GM19239 (cell line): ENCODE measurements at regions not wholly inside any gene's neighbourhood (a gene's known extent, or its start where the extent isn't known, plus 50 kb on each side); places are given as distances from the start of the nearest gene placed in this dataset.
"Not testable (repeated sequence)": the region's sequence is repeated elsewhere in the genome, so short reads cannot be mapped to it uniquely, and the experiment has no call there.

ENCODE experiments used
- DNase-seq: peaks from one replicate; pipeline ENCODE4 v3.0.0; 2011; ENCODE audit warnings: low spot score; ENCODE audit not compliant: insufficient read length
- FAIRE-seq: peaks from 2 replicates; lab custom pipeline; 2011; peaks lifted over from hg19 to GRCh38; lab: Jason Lieb, UNC

DNA sequence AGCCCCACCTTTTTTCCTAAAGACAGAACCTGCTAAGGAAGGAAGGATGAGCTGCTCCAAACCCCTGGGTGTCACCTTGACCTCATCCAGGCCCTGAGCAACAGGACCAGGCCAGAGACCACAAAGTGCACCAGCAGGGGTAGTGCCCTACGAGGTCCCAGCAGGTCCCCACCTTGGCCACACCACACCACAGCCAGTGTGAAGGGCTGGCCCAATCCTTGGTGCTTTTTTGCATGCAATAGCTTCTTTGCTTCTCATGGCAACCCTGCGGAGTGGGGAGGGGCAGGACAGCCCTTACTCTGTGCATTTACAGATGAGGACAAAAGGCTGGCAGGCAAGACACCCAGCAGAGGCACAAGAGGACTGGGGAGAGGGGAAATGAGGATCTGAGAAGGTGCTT is 352.6 kb downstream of the BCL11B start:
- no peak for FAIRE-seq
- no peak for DNase-seq

DNA sequence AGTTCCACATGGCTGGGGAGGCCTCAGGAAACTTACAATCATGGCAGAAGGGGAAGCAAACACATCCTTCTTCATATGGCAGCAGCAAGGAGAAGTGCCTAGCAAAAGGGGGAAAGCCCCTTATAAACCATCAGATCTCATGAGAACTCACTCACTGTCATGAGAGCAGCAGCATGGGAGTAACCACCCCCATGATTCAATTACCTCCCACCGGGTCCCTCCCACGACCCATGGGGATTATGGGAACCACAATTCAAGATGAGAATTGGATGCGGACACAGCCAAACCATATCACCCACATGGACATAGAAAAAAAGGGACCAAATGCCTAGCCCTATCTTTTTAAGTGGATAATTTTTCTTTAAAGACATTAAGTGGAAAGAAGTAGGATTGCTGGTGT is 350.7 kb downstream of the BCL11B start:
- DNase-seq, FAIRE-seq: not testable (repeated sequence)

DNA sequence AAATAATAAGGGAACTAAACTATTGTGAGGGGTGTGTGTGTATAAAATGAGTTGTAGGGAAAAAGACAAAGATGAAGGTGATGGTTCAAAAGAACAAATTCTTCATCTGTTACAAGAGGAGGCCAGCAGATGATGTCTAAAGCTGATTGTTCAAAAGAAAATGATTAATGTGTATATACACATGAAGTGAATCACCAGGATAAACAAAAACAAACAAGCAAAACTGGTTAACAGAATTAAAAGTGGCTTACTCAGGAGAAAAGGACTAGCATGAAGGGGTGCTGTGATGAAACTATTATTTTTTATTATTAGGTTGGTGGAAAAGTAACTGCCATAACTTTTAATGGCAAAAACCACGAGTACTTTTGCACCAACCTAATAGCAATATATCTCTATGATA is 348.4 kb downstream of the BCL11B start:
- no peak for FAIRE-seq
- DNase-seq = no peak

DNA sequence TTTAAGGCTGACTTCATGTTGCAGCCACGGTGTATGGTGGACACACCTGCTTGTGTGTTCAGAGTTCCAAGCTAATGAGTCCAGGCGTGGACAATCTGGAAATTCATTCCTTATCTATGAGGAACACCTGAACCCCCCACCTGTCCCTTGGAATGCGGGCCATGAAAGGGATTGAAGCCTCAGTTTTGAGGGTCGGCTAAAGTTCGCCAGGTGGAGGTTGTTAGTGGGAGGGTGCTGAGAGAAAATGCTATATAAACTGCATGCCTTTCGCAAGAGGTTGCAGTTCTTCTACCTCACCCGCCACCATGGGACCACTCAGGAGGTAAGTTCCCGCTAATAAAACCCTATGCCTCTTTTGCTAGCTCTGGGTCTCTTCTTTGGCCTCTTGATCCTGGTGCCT is 348.0 kb downstream of the BCL11B start:
- DNase-seq (no peak), FAIRE-seq (no peak)

DNA sequence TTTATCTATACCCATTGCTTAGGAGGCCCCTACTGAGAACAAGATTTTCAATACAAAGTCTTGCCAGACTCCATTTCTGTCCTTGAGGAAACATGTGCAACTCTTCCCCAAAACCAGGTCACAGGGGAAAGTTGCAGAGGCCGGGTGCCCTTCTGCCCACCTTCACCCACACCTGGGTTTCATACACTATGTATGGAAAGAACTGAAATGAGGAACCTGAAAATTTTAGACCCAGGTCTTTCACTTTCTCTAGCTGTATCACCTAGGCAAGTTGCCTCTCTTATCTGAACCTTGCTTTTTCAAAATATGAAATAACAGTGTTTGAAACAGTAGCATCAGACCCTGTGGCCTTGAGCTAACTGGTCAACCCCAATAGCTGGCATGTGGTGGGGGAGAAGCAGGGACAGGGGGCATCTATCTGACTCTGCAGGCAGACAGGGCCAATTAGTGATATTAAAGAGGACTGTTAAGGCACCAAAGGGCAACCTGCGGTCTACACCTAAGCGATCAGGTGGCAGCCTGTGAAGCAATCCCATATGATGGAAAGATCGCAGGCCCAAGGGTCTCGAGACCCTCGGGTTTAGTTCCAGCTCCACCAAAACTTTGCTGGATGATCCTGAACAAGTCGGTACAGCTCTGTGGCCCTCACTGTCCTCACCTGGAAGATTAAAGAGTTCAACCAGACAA is 346.5 kb downstream of the BCL11B start:
- DNase-seq = no peak
- no peak for FAIRE-seq

DNA sequence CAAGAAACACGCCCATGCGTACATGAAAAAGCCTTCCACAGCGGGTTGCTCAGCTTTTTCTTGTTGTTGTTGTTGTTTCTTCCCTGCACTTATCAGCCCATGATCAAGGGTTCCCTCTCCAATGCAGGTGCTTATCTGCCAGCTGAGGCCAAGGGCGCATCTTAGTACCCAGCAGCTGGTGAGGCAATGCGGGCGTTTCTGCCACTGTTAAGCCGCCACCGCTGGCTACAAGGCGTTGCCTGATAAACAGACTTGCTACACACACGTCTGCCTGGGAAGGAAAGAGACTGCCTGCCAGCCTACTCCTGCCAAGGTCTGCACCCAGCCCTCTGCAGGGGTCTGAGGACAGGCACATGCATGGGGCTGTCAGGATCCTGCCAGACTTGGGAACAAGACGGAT is 345.9 kb downstream of the BCL11B start:
- FAIRE-seq (no peak), DNase-seq (no peak)

DNA sequence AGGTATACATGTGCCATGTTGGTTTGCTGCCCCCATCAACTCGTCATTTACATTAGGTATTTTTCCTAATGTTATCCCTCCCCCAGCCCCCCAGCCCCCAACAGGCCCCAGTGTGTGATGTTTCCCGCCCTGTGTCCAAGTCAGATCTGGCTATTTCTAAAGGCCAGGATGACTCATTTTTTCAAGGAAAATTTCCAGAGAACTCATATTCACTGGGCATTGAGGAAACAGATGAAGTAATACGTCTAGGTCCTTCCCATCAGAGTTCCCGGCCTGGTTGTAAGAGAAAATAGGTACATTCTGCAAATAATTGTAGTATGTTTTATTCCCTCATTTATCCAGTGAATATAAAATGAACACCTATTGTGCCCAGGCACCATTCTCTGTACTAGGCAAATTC is 345.2 kb downstream of the BCL11B start:
- FAIRE-seq (no peak), DNase-seq (no peak)

DNA sequence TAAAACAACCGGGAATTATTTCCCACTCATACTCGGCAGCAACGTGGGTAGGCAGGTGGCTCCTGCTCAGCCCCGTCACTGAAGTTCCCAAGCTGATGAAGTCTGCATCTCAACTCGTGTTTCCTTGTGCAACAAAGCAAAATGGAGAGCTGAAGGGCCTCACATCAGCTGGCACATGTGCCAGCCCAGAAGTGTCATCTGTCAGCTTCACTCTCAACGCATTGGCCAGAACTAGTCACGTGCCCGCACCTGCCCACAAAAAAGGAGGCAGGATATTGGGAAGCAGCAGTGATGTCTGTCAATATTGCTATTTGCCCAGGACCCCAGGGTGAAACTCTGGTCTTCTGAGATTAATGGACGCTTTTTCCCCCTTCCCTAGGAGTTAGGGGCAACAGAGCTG is 344.0 kb downstream of the BCL11B start:
- FAIRE-seq (no peak), DNase-seq (no peak)

DNA sequence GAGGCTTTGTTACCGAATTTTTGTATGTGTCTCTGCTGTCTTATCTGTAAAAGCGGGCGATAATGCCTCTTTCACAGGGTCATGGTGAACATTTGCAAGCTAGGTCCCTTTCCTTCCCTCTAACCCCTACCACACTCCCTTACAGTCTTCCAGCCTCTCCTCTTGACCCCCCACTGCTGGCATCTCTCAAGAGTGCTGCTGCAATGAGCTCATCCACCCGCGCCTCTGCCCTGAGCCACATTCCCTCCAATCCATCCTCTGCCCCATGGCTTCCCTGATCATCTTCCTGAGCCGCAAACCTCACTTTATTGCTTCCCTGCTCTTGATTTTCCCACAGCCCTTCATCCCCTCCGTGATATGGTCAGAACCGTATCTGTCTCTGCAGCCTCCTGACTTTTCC is 343.6 kb downstream of the BCL11B start:
- FAIRE-seq (no peak), DNase-seq (no peak)

DNA sequence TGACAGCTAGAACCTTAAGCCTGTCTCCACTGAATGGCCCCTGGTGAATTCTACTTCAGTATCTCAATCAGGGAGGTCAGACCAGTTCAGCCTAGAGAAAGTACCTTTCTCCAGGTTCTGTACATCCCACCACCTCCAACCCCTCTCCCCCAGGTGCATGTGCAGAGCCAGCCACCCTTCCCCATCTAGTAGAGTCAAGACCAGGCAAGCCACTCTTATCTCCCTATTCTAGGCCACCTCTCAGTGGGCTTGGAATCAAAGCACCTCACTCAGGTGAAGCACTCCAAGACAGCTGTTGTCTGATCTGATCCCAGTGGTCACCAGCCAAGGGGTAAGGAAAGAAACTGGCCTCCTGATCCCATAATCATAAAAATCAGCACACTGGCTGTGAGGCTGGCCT is 340.9 kb downstream of the BCL11B start:
- DNase-seq = no peak
- FAIRE-seq = no peak

DNA sequence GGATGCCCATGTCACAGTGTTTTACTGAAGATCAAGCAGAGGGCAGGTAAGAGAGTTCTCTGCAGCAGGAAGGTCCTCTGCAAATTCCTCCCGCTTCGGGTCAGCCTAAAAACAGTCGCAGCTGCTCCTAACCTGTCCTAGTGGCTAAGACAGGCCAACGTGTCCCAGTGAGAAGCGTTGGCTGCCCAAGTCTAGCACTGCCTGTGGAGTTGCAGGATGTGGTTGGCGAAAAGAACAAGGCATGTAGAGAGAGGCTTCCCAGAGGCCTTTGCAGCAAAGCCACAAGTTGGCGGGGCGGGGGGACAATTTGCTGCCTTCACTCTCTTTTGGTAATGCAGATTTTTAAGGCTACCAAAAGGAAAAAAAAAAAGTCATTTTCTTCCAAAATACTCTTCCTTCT is 340.1 kb downstream of the BCL11B start:
- FAIRE-seq = no peak

DNA sequence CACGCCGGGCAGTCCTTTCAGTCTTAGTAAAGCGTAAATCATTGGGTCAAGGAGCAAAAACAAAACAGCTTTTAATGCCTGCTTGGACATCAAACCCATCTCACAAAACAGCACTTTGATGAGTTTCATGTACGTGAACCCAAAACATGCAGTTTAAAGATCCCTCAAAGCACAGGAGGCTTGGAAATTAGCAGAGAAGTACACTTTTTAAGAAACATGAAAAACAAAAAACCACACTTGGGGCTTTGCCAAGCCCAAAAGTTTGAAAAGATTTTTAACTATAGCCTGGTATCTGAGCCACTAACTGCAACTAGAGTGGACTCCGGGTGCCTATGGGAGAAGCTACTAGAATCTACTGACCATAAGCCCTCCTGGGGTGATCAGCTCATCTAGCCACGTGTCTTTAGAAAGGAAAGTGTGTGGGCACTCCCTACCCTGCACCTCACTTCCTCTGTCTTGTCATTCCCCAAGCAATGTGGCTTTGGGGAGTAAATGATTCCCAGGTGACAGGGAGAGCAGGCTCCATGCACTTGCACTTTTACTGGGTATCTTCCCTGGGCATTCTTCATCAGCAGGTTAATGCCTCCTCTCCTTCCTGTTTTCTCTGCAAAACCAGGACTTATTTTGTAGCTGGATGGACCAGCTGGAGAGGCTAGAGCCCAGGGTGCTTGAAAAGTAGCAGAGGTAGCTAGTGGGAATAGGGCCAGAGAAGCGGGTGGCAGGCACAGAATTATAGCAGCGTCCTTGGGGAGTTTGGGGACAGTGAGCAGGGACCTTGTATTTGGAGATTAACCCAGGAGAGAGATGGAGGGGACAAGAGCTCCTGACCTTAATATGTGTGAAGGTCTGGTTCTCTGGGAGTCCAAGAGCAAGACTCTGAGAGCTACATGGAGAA is 339.3 kb downstream of the BCL11B start:
- no peak for DNase-seq
- FAIRE-seq = no peak

More for the DNA sequence above, 340.1 kb downstream of the BCL11B start:
- no peak for DNase-seq

DNA sequence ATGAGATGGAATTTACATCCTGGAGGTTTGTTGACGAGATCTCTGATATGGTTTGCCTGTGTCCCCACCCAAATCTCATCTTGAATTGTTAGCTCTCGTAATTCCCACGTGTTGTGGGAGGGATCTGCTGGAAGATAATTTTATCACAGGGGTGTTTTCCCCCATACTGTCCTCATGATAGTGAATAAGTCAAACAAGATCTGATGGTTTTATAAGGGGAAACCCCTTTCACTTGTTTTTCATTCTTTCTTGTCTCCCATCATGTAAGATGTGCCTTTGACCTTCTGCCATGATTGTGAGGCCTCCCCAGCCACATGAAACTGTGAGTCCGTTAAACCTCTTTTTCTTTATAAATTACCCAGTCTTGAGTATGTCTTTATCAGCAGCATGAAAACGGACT is 337.4 kb downstream of the BCL11B start:
- not testable (repeated sequence) for FAIRE-seq

DNA sequence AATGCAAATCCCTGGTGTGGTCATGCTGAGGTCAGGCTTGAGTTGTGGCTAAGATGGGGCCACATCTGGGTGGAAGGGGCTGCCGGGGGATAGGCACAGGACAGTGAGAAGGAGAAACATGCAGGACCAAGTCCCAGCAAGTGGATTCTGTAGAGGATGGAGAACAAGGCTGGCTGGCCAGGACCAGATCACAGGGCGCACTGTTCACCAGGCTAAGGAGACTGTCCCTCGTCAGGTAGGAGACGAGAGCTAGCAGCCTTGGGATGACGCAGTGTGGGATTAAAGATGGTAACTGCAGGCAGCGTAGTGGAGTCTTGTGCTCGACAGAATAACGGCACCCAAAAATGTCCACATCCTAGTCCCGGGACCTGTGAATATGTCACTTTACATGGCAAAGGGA is 336.1 kb downstream of the BCL11B start:
- DNase-seq (no peak), FAIRE-seq (no peak)

More for the DNA sequence above, 337.4 kb downstream of the BCL11B start:
- DNase-seq = not testable (repeated sequence)

DNA sequence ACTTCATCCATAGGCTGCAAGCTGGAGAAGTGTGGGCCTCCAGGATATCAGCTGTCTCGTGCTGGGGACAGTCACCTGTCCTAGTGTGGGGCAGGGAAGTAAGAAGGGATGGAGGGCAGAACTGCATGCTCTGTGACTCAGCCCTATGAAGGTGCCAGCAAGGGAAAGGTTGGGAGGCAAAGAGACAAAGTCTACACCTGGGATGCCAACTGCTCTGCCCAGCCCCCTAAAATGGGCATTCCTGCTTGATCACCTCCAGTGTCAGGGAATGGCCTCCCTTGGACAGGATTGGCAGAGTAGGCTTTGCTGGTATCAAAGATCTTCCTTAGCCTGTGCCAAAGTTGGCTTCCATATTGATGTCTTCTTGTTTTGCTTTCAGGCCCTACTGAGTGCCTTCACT is 335.0 kb downstream of the BCL11B start:
- no peak for FAIRE-seq

DNA sequence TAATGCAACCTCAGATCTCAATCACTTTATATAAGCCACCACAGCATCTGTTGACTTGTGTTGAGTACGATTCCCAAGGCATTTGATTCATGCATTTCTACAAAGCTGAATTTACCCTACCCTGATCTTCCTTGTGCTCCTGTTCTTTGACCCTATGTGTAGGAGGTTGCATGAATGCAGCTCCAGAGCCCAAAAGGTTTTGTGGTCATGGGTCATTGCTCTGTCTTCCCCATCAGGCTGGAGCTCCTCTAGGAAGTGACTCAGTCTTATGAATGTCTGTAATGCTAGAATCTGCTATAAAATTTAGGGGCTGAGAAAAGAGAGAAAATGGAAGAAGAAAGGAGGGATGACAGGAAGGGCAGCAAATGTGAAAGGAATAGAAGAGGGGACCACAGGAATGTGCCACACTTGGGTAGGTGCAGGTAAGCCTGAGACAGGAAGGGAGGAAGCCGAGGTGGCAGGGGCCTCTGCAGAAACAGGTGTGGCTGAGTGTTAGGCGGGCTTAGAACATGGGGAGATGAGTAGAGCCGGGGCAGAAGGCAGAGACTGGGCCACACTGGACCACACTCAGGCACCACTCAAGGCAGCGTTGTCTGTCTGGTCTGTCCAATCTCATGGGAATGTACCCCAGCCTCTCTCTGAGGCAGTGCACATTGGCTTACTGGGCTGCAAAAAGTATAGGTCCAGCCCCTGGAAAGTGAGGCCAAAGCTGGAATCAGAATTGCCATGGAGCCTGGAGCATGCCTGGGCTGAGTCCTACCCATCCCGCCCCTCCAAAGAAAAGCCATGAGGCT is 334.1 kb downstream of the BCL11B start:
- no peak for FAIRE-seq
- DNase-seq = no peak

More for the DNA sequence above, 335.0 kb downstream of the BCL11B start:
- no peak for DNase-seq

DNA sequence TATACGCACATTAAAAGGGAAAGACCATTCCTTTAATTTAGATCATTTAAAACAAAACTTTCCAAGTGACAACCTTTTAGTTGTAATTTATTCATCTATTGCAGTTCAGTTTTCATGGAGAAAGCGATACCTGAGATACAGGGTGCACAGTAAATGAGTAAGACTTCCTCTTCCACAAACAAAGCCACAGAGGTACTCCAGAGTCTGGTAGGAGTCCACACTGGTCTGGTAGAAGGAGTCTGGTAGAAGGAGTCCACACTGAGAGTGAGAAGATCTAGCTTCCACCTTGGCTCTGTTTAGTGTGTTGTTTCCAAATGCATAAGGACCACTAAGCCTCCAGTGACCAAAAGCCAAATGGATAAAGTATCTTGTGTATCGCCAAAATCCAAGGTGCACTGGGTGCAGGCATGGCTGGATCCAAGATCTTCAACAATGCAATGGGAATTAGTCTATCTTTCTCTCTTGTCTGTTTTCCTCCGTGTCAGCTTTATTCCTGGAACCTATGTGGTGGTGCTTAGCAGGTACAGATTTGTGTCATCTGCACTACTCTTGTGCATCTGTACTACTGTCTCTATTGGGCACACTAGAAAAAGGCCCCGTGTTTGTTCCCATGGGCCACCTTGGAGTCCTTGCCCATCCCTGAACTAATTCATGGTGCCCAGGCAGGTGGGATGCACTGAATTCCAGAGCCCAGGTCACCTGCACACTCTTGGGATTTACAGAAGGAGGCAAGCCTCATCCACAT is 331.1 kb downstream of the BCL11B start:
- no peak for DNase-seq
- FAIRE-seq = no peak

DNA sequence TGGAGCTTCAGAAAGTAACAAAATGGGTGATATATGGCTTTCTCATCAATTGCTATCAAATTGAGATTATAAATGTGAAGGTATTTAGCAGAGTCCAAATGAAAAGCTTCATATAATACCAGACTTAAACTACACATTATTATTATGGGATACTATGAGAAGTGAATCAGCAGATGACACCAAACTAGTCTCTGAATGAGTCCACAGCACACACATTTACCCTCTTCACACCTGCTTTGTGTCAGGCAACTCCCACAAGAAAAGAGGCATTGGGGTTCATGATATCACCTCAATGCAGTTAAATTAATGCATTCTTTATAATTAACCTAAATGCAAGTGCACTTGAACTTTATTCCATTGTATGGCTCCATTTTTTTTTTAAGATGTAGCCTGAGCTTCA is 330.5 kb downstream of the BCL11B start:
- FAIRE-seq = no peak

DNA sequence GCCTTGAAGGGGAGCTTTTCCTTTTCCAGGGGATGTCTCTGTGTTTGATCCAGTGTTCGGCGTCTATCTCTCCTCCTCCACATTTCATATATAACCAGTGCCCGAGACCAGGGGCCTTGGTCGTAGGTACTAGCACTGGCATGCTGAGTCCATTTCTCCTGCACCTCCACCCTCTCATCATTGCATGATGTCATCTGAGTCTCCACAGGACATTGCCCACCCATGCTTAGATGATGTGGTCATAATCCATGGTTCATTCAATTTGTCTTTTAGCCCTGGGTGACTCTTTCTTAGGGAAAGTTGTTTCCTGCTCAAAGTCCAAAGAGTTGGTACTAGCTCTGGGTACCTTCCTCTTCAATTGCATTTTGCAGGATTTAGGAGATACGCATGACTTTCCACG is 328.1 kb downstream of the BCL11B start:
- DNase-seq (no peak), FAIRE-seq (no peak)

More for the DNA sequence above, 330.5 kb downstream of the BCL11B start:
- DNase-seq = no peak

DNA sequence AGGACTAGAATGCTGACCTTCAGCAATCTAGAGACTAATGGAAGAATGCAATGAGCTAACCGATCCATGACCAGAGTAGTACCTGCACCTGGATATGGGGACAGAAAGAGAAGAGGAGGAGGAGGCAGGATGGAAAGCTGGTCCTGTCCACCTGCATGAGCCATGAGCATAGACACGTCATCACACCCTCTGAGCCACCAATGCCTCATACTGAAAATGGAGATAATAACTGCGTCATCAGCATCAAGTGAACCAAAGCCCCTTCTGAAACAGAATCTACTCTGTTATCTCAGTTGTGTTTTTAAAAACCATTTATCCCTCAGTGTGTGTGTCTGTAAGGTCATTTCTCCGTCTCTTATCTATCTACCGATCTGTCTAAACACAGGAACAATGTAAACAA is 327.0 kb downstream of the BCL11B start:
- FAIRE-seq (no peak), DNase-seq (no peak)
